ENCODE measurements at regions not wholly inside any gene's neighbourhood (a gene's known extent, or its start where the extent isn't known, plus 50 kb on each side); places are given as distances from the start of the nearest gene placed in this dataset.

DNA sequence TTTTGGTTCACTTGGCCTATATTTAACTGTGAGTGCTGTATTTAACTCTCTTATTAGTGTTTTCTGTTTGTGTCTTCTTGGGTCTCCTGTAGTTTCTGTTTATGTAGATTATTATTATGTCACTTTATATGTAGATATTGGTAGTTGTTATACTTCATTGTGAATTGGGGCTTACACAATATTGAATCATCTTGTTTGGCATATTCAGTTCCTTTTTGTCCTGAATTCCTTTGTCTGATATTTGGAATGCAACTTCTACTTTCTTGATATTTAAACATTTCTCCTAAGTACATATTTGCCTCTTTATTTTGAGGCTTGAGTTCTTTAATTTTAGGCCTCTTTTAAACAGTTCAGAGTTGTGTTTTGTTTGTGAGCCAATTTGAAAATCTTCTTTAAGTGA lies 544.8 kb upstream of the ADGRL3 start:
- Histone ChIP-seq H2AK5ac (ENCODE audit: low read depth, low read length) (no peak overlapping the region), H2BK20ac (ENCODE audit: low read length) (no peak overlapping the region), H3K27me3 (replicated peaks in 1 of 4; ENCODE audit: control insufficient read depth in 3 of 4, extremely low read depth in 1 of 4, insufficient read depth in 3 of 4, low read length in 3 of 4) (no peaks in the 10 kb centered on the region), H4K5ac (ENCODE audit: insufficient read length, low read depth, low read length) (no peak overlapping the region), H3K18ac (ENCODE audit: extremely low read depth, low read length) (no peak overlapping the region), H2BK5ac (ENCODE audit: low read depth, low read length) (no peak overlapping the region), H2BK120ac (replicated peaks; ENCODE audit: low read depth, low read length) (no peak overlapping the region), H3K4ac (replicated peaks; ENCODE audit: insufficient read length, low read depth, low read length) (no peak overlapping the region), H4K8ac (ENCODE audit: extremely low read depth, insufficient read depth, low read length) (no peak overlapping the region), H2BK15ac (ENCODE audit: low read length) (no peak overlapping the region), H3K4me1 (replicated peaks in 1 of 4; ENCODE audit: control insufficient read depth in 3 of 4, insufficient read depth in 4 of 4, low read length in 3 of 4) (no peaks in the 10 kb centered on the region), H3K9ac (replicated peaks in 1 of 4; ENCODE audit: extremely low read depth in 1 of 4, low read depth in 3 of 4, low read length in 3 of 4) (no peak overlapping the region), H3K36me3 (ENCODE audit: control insufficient read depth in 2 of 4, insufficient read depth in 4 of 4, low read length in 3 of 4) (no peaks in the 10 kb centered on the region), H3K79me1 (ENCODE audit: low read depth, low read length) (no peaks in the 10 kb centered on the region), H3K23me2 (ENCODE audit: low read depth, low read length) (no peaks in the 10 kb centered on the region), H3K4me3 (ENCODE audit: extremely low read depth in 1 of 4, insufficient read depth in 2 of 4, low read depth in 3 of 4, low read length in 4 of 4) (no peak overlapping the region), H3K56ac (replicated peaks; ENCODE audit: insufficient read length, low read depth, low read length) (no peak overlapping the region), H4K20me1 (replicated peaks in 1 of 2; ENCODE audit: control insufficient read depth in 1 of 2, insufficient read depth in 2 of 2, low read length in 2 of 2) (no peaks in the 10 kb centered on the region), H2BK12ac (ENCODE audit: low read depth, low read length) (no peak overlapping the region), H4K91ac (replicated peaks; ENCODE audit: insufficient read length, low read length) (no peak overlapping the region), H3K4me2 (ENCODE audit: insufficient read depth in 1 of 2, low read depth in 2 of 2, low read length in 2 of 2) (no peak overlapping the region), H3K14ac (ENCODE audit: insufficient read length) (no peak overlapping the region), H3K79me2 (ENCODE audit: control insufficient read depth in 1 of 2, insufficient read depth in 2 of 2, low read length in 2 of 2) (no peaks in the 10 kb centered on the region), H3K9me3 (ENCODE audit: insufficient read depth in 2 of 2, low read depth in 1 of 2, low read length in 1 of 2) (no peaks in the 10 kb centered on the region), H3K23ac (ENCODE audit: insufficient read length) (no peak overlapping the region), H3K27ac (ENCODE audit: low read depth, low read length) (no peak overlapping the region), H2AFZ (ENCODE audit: low read length) (no peak overlapping the region)
- CTCF ChIA-PET (ENCODE audit: partially characterized antibody): no interaction called here
- FAIRE-seq (no peak), DNase-seq (ENCODE audit: low read depth in 1 of 2, low spot score in 2 of 2) (no peak)
- POLR2A ChIA-PET (ENCODE audit: partially characterized antibody): no interaction called here
- TF ChIP-seq SP2 (IDR thresholded peaks at IDR 0.05; ENCODE audit: low read length) (no peak), KDM5A (IDR thresholded peaks at IDR 0.05; ENCODE audit: low read length) (no peak), KDM1A (IDR thresholded peaks at IDR 0.05; ENCODE audit: borderline replicate concordance, low read length) (no peak), JUND (IDR thresholded peaks at IDR 0.05; ENCODE audit: low read length) (no peak), RXRA (IDR thresholded peaks at IDR 0.05; ENCODE audit: insufficient read depth, low read depth, low read length) (no peak), YY1 (IDR thresholded peaks at IDR 0.05; ENCODE audit: low read depth, low read length) (no peak), GABPA (IDR thresholded peaks at IDR 0.05; ENCODE audit: borderline replicate concordance, insufficient read depth, low read length) (no peak), RNF2 (IDR thresholded peaks at IDR 0.05; ENCODE audit: borderline replicate concordance, low read depth, low read length, missing control alignments, poor library complexity, severe bottlenecking) (no peak), ATF2 (IDR thresholded peaks at IDR 0.05; ENCODE audit: low read length) (no peak), TEAD4 (IDR thresholded peaks at IDR 0.05; ENCODE audit: low read depth, low read length) (no peak), RAD21 (IDR thresholded peaks at IDR 0.05 in 1 of 2, conservative IDR thresholded peaks at IDR 0.05 in 1 of 2; ENCODE audit: low read depth in 2 of 2, low read length in 2 of 2) (no peak), RFX5 (IDR thresholded peaks at IDR 0.05; ENCODE audit: borderline replicate concordance, low read depth, low read length) (no peak)
